Neuronal stem cell (in vitro differentiated cells): ENCODE measurements at regions not wholly inside any gene's neighbourhood (a gene's known extent, or its start where the extent isn't known, plus 50 kb on each side); places are given as distances from the start of the nearest gene placed in this dataset.

Experiments
- DNase-seq: peaks from one replicate; pipeline ENCODE4 v3.0.0-alpha.2; 2013; ENCODE audit warnings: low spot score
- H2AFZ ChIP-seq: one replicate; pipeline ENCODE4 v1.6.1; 2013; ENCODE audit warnings: mild to moderate bottlenecking, low read length, inconsistent platforms
- H2AK5ac ChIP-seq: 2 replicates; pipeline ENCODE4 v1.6.1; 2013; ENCODE audit warnings: low read depth, mild to moderate bottlenecking, inconsistent platforms, low read length, moderate library complexity, mixed read lengths
- H2BK120ac ChIP-seq: 2 replicates; pipeline ENCODE4 v1.6.1; 2013; ENCODE audit warnings: low read depth, mild to moderate bottlenecking, inconsistent platforms, low read length, moderate library complexity, mixed read lengths
- H2BK12ac ChIP-seq: one replicate; pipeline ENCODE4 v1.6.1; 2013; ENCODE audit warnings: low read length, inconsistent platforms
- H2BK15ac ChIP-seq: 2 replicates; pipeline ENCODE4 v1.6.1; 2013; ENCODE audit warnings: mild to moderate bottlenecking, low read length, inconsistent platforms, mixed read lengths
- H2BK5ac ChIP-seq: one replicate; pipeline ENCODE4 v1.6.1; 2013; ENCODE audit warnings: inconsistent platforms, mild to moderate bottlenecking, low read length, moderate library complexity
- H3K14ac ChIP-seq: one replicate; pipeline ENCODE4 v1.6.1; 2013; ENCODE audit warnings: low read length, inconsistent platforms
- H3K18ac ChIP-seq: 2 replicates; pipeline ENCODE4 v1.6.1; 2013; ENCODE audit warnings: low read length, inconsistent platforms
- H3K23ac ChIP-seq: 2 replicates; pipeline ENCODE4 v1.6.1; 2013; ENCODE audit warnings: low read depth, mild to moderate bottlenecking, mixed read lengths, low read length, inconsistent platforms; ENCODE audit not compliant: poor library complexity
- H3K27ac ChIP-seq: replicated peaks from 3 replicates; pipeline ENCODE4 v1.5.1; 2013; ENCODE audit warnings: low read length, inconsistent platforms
- H3K27me3 ChIP-seq, 3 experiments: 2 replicates each; pipeline ENCODE4 v1.6.1; 2013; ENCODE audit warnings: low read length in 3 of 3, mild to moderate bottlenecking in 2 of 3, inconsistent platforms in 1 of 3, low read depth in 1 of 3, mixed read lengths in 1 of 3, moderate library complexity in 1 of 3; ENCODE audit not compliant: control insufficient read depth in 3 of 3, insufficient read depth in 3 of 3
- H3K36me3 ChIP-seq, 2 donors: replicated peaks in 1 of 2; 2 replicates each; pipeline ENCODE4 v1.6.1; 2013; ENCODE audit warnings: low read length in 2 of 2; ENCODE audit not compliant: control insufficient read depth in 2 of 2, insufficient read depth in 2 of 2
- H3K4ac ChIP-seq: 2 replicates; pipeline ENCODE4 v1.6.1; 2013; ENCODE audit warnings: inconsistent platforms, mild to moderate bottlenecking, low read length, moderate library complexity
- H3K4me1 ChIP-seq, 2 donors: 1 replicate in 1 of 2; 2 replicates in 1 of 2; pipeline ENCODE4 v1.6.1; 2013; ENCODE audit warnings: low read length in 2 of 2, low read depth in 1 of 2; ENCODE audit not compliant: control insufficient read depth in 2 of 2, insufficient read depth in 1 of 2
- H3K4me2 ChIP-seq: one replicate; pipeline ENCODE4 v1.6.1; 2013; ENCODE audit warnings: mild to moderate bottlenecking, low read length, inconsistent platforms; ENCODE audit not compliant: insufficient read depth, poor library complexity, severe bottlenecking
- H3K4me3 ChIP-seq, 2 donors: 2 replicates each; pipeline ENCODE4 v1.5.1; 2013; ENCODE audit warnings: low read length in 2 of 2, mild to moderate bottlenecking in 2 of 2, inconsistent platforms in 1 of 2, moderate library complexity in 1 of 2
- H3K79me1 ChIP-seq: one replicate; pipeline ENCODE4 v1.6.1; 2013; ENCODE audit warnings: low read depth, mild to moderate bottlenecking, inconsistent platforms, low read length, moderate library complexity
- H3K9ac ChIP-seq: one replicate; pipeline ENCODE4 v1.6.1; 2013; ENCODE audit warnings: mild to moderate bottlenecking, low read depth, low read length, inconsistent platforms; ENCODE audit not compliant: poor library complexity
- H3K9me3 ChIP-seq, 2 donors: replicated peaks in 1 of 2; 2 replicates each; pipeline versions ENCODE3 to v1.6.1; 2013; ENCODE audit warnings: low read length in 2 of 2, mild to moderate bottlenecking in 2 of 2, inconsistent platforms in 1 of 2, low read depth in 1 of 2, mixed read lengths in 1 of 2, moderate library complexity in 1 of 2; ENCODE audit not compliant: control insufficient read depth in 2 of 2, insufficient read depth in 1 of 2
- H4K8ac ChIP-seq: one replicate; pipeline ENCODE4 v1.6.1; 2013; ENCODE audit warnings: low read depth, mild to moderate bottlenecking, inconsistent platforms, low read length, moderate library complexity
- H4K91ac ChIP-seq: one replicate; pipeline ENCODE4 v1.6.1; 2013; ENCODE audit warnings: low read length, low read depth, mild to moderate bottlenecking, inconsistent platforms; ENCODE audit not compliant: poor library complexity
- WGBS, 2 donors: extraction: QIAGEN DNeasy Blood & Tissue Kit; methylation state at CpG; one replicate each; pipeline ENCODE4 v1.1.7; 2013; ENCODE audit warnings: missing lambda C conversion rate in 2 of 2, mixed read lengths in 1 of 2; ENCODE audit not compliant: insufficient read length in 2 of 2, insufficient replicate concordance in 1 of 2; ENCODE audit errors: extremely low coverage in 2 of 2; 5-methylcytosine and 5-hydroxymethylcytosine counted together

- Histone ChIP-seq H3K23ac (no peak overlapping the region), H3K27me3 (peaks cover 0 to 16% (median 0%) of the 10 kb centered on the region in 3 experiments), H3K9me3 (no peaks in the 10 kb centered on the region), H3K9ac (no peak overlapping the region), H2BK12ac (no peak overlapping the region), H3K4me3 (no peak overlapping the region), H2BK120ac (peak overlapping the region; percentile 51), H2BK15ac (no peak overlapping the region), H4K91ac (no peak overlapping the region), H2BK5ac (no peak overlapping the region), H2AK5ac (no peak overlapping the region), H3K79me1 (no peaks in the 10 kb centered on the region), H2AFZ (no peak overlapping the region), H3K4ac (no peak overlapping the region), H3K18ac (no peak overlapping the region), H3K4me1 (no peaks in the 10 kb centered on the region), H3K36me3 (no peaks in the 10 kb centered on the region), H4K8ac (no peak overlapping the region), H3K14ac (no peak overlapping the region), H3K4me2 (no peak overlapping the region), H3K27ac (no peak overlapping the region)
- no peak for DNase-seq
- no CpG with 5 or more reads among the region's 5 CpGs for WGBS, 2 donors
Measured at GRCh38 chr3:45320986-45321385, 67.4 kb upstream of the LARS2 start.

GRCh38 chr3:45321607-45322391, 66.6 kb upstream of the LARS2 start:
- no peak overlapping the region for H2AK5ac ChIP-seq
- no peak overlapping the region for H3K23ac ChIP-seq
- H3K4me1 ChIP-seq, result no peaks in the 10 kb centered on the region
- H2BK15ac ChIP-seq, result no peak overlapping the region
- no peak for DNase-seq
- H3K18ac ChIP-seq, result no peak overlapping the region
- no peak overlapping the region for H3K27ac ChIP-seq
- no peak overlapping the region for H2AFZ ChIP-seq
- no peak overlapping the region for H4K8ac ChIP-seq
- no CpG with 5 or more reads among the region's 11 CpGs for WGBS, 2 donors
- no peaks in the 10 kb centered on the region for H3K79me1 ChIP-seq
- H3K27me3 ChIP-seq, result peaks cover 0 to 16% (median 0%) of the 10 kb centered on the region in 3 experiments
- H2BK120ac ChIP-seq, result no peak overlapping the region
- H2BK5ac ChIP-seq, result no peak overlapping the region
- H4K91ac ChIP-seq, result no peak overlapping the region
- H3K9ac ChIP-seq, result peak overlapping the region; percentile 61
- no peaks in the 10 kb centered on the region for H3K36me3 ChIP-seq
- no peak overlapping the region for H3K4me3 ChIP-seq
- no peak overlapping the region for H3K4me2 ChIP-seq
- no peak overlapping the region for H3K14ac ChIP-seq
- H2BK12ac ChIP-seq, result no peak overlapping the region
- no peaks in the 10 kb centered on the region for H3K9me3 ChIP-seq
- no peak overlapping the region for H3K4ac ChIP-seq

GRCh38 chr3:45322616-45323015, 65.8 kb upstream of the LARS2 start:
- H2BK12ac ChIP-seq, result no peak overlapping the region
- DNase-seq, result no peak
- no CpG with 5 or more reads among the region's 4 CpGs for whole genome bisulfite sequencing, 2 donors

GRCh38 chr3:45325676-45326075, 62.7 kb upstream of the LARS2 start:
- DNase-seq, result no peak
- H3K4me2 ChIP-seq, result no peak overlapping the region
- no peak overlapping the region for H2AFZ ChIP-seq
- no peak overlapping the region for H3K4me3 ChIP-seq
- no peak overlapping the region for H2BK120ac ChIP-seq
- no peak overlapping the region for H2BK15ac ChIP-seq
- peaks cover 0 to 1% of the 10 kb centered on the region in 2 donors for H3K4me1 ChIP-seq
- WGBS, 2 donors, result no CpG with 5 or more reads among the region's 4 CpGs
- H2AK5ac ChIP-seq, result no peak overlapping the region
- no peak overlapping the region for H3K4ac ChIP-seq
- no peak overlapping the region for H4K8ac ChIP-seq
- no peaks in the 10 kb centered on the region for H3K36me3 ChIP-seq
- H3K27me3 ChIP-seq, result peaks cover 0 to 20% (median 0%) of the 10 kb centered on the region in 3 experiments
- H3K27ac ChIP-seq, result no peak overlapping the region
- H3K9me3 ChIP-seq, result no peaks in the 10 kb centered on the region
- H2BK12ac ChIP-seq, result no peak overlapping the region
- H3K23ac ChIP-seq, result no peak overlapping the region
- peak overlapping the region; percentile 16 for H3K18ac ChIP-seq
- no peak overlapping the region for H3K9ac ChIP-seq
- no peak overlapping the region for H2BK5ac ChIP-seq
- no peaks in the 10 kb centered on the region for H3K79me1 ChIP-seq
- no peak overlapping the region for H3K14ac ChIP-seq
- H4K91ac ChIP-seq, result no peak overlapping the region

More at GRCh38 chr3:45322616-45323015, 65.8 kb upstream of the LARS2 start:
- Histone ChIP-seq H2BK5ac (no peak overlapping the region), H3K18ac (no peak overlapping the region), H3K14ac (no peak overlapping the region), H3K9ac (no peak overlapping the region), H3K4me3 (no peak overlapping the region), H4K91ac (no peak overlapping the region), H3K27ac (no peak overlapping the region), H3K23ac (no peak overlapping the region), H3K4ac (no peak overlapping the region), H3K4me1 (no peaks in the 10 kb centered on the region), H2BK120ac (no peak overlapping the region), H2AFZ (no peak overlapping the region), H3K9me3 (no peaks in the 10 kb centered on the region), H2BK15ac (no peak overlapping the region), H3K36me3 (no peaks in the 10 kb centered on the region), H3K79me1 (no peaks in the 10 kb centered on the region), H2AK5ac (no peak overlapping the region), H3K27me3 (peaks cover 0 to 20% (median 0%) of the 10 kb centered on the region in 3 experiments), H3K4me2 (no peak overlapping the region), H4K8ac (no peak overlapping the region)
